Activated T-helper 17 cell treated with anti-CD3 and anti-CD28 coated beads, Interleukin-2, amount 50 U/mL, for 72 hours (primary cell): ENCODE measurements at regions not wholly inside any gene's neighbourhood (a gene's known extent, or its start where the extent isn't known, plus 50 kb on each side); places are given as distances from the start of the nearest gene placed in this dataset.
"Not testable (repeated sequence)": the region's sequence is repeated elsewhere in the genome, so short reads cannot be mapped to it uniquely, and the experiment has no call there.

ENCODE experiments used
- ATAC-seq: fragments of 150-1000 bp; cut with Tn5 transposase; replicated peaks from 2 replicates; pipeline ENCODE4 v1.10.0; 2021; ENCODE audit warnings: mild to moderate bottlenecking, moderate library complexity
- H3K27ac Mint-ChIP-seq: one replicate; pipeline ENCODE4 v1.8.0; 2022; ENCODE audit warnings: mixed read lengths
- H3K27me3 Mint-ChIP-seq: one replicate; pipeline ENCODE4 v1.8.0; 2022; ENCODE audit warnings: mixed read lengths
- H3K36me3 Mint-ChIP-seq: one replicate; pipeline ENCODE4 v1.8.0; 2022; ENCODE audit warnings: low read depth, mild to moderate bottlenecking, mixed read lengths
- H3K4me1 Mint-ChIP-seq: one replicate; pipeline ENCODE4 v1.8.0; 2022; ENCODE audit warnings: mixed read lengths
- H3K4me3 Mint-ChIP-seq: one replicate; pipeline ENCODE4 v1.8.0; 2022; ENCODE audit warnings: mild to moderate bottlenecking, mixed read lengths
- H3K9me3 Mint-ChIP-seq: one replicate; pipeline ENCODE4 v1.8.0; 2022; ENCODE audit warnings: mixed read lengths

DNA sequence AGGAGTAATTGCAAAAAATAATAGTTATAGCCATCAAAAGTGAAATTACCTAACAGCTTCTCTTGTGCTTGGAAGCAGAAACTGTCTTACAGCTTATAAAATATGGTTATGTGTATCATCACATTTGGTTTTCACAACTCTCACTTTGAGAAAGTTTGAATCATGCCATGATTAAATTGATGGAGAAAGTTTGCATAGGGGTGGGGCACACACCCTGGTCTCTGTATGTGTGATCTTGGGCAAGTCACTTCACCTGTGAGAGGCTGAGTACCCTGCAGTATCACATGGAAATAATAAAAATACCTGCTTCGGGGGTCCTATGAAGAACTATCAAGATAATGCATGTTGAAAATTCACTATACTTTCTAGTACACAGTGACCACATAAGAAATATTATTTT is 471.4 kb downstream of the RAP2B start:
- Mint-ChIP-seq H3K9me3 (peaks cover 5% of the 10 kb centered on the region), H3K4me1 (peaks cover 14% of the 10 kb centered on the region), H3K27me3 (no peaks in the 10 kb centered on the region), H3K36me3 (no peaks in the 10 kb centered on the region), H3K4me3 (no peak overlapping the region), H3K27ac (no peak overlapping the region)
- peak; percentile 63 for ATAC-seq

DNA sequence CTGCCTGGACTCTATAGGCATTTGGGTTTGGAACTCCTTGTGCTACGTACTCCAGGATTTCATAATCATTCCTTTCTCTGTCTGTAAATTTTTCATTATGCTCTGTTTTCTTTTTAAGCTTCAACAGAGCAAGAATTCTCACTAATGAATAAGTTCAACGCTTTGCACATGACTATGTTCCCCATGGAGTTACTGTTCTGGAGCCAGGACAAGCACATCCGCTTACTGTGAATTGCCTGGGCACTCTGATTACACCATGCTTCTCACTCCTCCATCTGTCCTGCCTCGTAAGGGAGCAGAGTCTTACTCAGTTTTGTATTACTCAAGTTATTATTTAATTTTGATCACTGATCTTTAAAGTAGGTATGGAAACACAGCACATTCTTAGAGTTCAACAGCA is 472.7 kb downstream of the RAP2B start:
- Mint-ChIP-seq H3K4me3 (no peak overlapping the region), H3K27me3 (no peaks in the 10 kb centered on the region), H3K9me3 (peaks cover 5% of the 10 kb centered on the region), H3K27ac (no peak overlapping the region), H3K4me1 (peaks cover 8% of the 10 kb centered on the region), H3K36me3 (no peaks in the 10 kb centered on the region)
- ATAC-seq = no peak

DNA sequence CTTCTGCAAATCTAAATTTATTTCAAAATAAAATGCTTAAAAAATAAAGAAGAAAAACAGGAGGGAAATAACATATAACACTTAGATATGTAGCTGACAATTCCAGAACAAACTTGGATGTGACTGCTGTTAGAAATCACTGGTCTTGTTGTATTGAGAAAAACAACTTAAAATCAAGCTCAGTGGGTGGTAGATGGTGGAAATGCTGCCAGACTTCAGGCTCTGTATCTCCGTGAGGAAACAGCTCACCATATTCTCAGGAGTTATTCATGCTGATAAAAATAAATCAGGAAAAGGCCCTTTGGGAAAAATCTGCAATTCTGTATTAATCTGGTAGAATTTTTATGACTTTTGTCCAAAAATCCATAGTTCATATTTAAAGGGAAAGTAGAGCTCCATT is 477.6 kb downstream of the RAP2B start:
- Mint-ChIP-seq H3K27ac (no peak overlapping the region), H3K4me1 (peaks cover 31% of the 10 kb centered on the region), H3K27me3 (no peaks in the 10 kb centered on the region), H3K36me3 (no peaks in the 10 kb centered on the region), H3K9me3 (peaks cover 7% of the 10 kb centered on the region), H3K4me3 (no peak overlapping the region)
- no peak for ATAC-seq

DNA sequence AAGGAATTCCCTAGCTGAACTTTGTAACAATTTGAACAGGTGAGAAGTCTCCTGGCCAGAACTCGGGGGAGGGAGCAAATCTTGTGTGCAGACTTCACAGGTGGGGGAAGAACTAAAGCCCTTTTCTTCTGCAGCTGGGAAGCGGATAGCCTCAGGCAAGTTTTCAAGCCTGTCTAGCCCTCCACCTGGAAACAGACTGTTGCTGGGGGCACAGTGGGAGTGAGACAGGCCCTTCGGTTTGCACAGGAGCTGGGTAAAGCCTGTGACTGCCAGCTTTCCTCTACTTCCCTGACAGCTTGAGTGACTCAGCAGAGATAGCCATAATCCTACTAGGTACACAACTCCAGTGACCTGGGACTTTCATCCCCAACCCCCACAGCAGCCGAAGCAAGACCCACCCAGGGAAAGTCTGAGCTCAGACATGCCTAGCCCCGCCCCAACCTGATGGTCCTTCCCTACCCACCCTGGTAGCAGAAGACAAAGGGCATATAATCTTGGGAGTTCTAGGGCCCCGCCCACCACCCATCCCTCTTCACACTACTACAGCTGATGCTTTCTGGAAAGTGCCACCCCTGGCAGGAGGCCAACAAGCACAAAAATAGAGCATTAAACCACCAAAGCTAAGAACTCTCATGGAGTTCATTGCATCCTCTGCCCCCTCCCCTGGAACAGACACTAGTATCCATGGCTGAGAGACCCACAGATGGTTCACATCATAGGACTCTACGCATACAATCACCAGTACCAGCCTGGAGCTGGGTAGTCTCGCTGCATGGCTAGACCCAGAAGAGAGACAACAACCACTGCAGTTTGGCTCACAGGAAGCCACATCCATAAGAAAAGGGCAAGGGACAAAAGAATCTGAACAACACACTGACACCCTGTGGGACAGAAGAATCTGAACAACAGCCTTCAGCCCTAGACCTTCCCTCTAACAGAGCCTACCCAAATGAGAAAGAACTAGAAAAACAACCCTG is 479.0 kb downstream of the RAP2B start:
- H3K4me3 Mint-ChIP-seq = no peak overlapping the region
- no peaks in the 10 kb centered on the region for H3K36me3 Mint-ChIP-seq
- H3K9me3 Mint-ChIP-seq = peaks cover 10% of the 10 kb centered on the region
- no peak for ATAC-seq
- H3K4me1 Mint-ChIP-seq = peaks cover 31% of the 10 kb centered on the region
- H3K27me3 Mint-ChIP-seq = no peaks in the 10 kb centered on the region
- H3K27ac Mint-ChIP-seq = no peak overlapping the region

DNA sequence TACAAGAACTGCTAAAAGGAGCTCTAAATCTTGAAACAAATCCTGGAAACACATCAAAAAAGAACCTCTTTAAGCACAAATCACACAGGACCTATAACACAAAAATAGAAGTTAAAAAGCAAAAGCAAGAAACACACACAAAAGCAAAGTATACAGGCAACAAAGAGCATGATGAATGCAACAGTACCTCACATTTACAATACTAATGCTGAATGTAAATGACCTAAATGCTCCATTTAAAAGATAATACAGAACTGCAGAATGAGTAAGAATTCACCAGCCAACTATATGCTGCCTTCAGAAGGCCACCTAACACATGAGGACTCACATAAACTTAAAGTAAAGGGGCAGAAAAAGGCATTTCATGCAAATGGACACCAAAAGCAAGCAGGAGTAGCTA is 478.6 kb upstream of the ARHGEF26 start:
- H3K27me3 Mint-ChIP-seq, ATAC-seq, H3K27ac Mint-ChIP-seq, H3K36me3 Mint-ChIP-seq: not testable (repeated sequence)
- Mint-ChIP-seq H3K4me1 (peaks cover 31% of the 10 kb centered on the region), H3K4me3 (peak overlapping the region; percentile 8), H3K9me3 (peaks cover 10% of the 10 kb centered on the region)

GRCh38 chr3:153643471-153643870 is 477.7 kb upstream of the ARHGEF26 start:
- not testable (repeated sequence) for H3K36me3 Mint-ChIP-seq, ATAC-seq, H3K27me3 Mint-ChIP-seq
- H3K9me3 Mint-ChIP-seq = peaks cover 10% of the 10 kb centered on the region
- peaks cover 31% of the 10 kb centered on the region for H3K4me1 Mint-ChIP-seq
- H3K27ac Mint-ChIP-seq = peak overlapping the region; percentile 37
- peak overlapping the region; percentile 8 for H3K4me3 Mint-ChIP-seq

GRCh38 chr3:153649286-153649839 is 471.8 kb upstream of the ARHGEF26 start:
- no peak for ATAC-seq
- H3K27me3 Mint-ChIP-seq = no peaks in the 10 kb centered on the region
- H3K36me3 Mint-ChIP-seq = no peaks in the 10 kb centered on the region
- H3K4me1 Mint-ChIP-seq = no peaks in the 10 kb centered on the region
- H3K27ac Mint-ChIP-seq = no peak overlapping the region
- peaks cover 5% of the 10 kb centered on the region for H3K9me3 Mint-ChIP-seq
- no peak overlapping the region for H3K4me3 Mint-ChIP-seq

DNA sequence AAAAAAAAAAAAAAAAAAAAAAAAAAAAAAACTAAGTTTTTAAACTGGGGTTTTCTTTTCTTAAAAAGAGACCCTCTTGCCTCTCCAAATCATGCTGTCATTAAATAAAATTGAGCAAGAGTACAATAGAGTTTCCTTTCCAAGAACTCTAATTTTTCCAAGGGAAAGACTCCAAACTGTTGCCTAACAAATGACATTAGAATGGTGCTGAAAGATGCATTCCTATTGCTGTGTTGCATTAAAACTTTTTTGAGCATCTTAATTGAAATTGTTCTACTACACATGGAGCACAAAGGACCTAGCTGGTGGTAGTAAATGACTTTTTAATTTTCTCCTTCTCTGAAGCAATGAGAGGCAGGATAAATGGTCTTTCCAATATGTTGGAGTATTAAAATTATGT is 469.1 kb upstream of the ARHGEF26 start:
- Mint-ChIP-seq H3K27ac (no peak overlapping the region), H3K27me3 (no peaks in the 10 kb centered on the region), H3K9me3 (peaks cover 5% of the 10 kb centered on the region), H3K36me3 (no peaks in the 10 kb centered on the region), H3K4me3 (no peak overlapping the region), H3K4me1 (no peaks in the 10 kb centered on the region)
- ATAC-seq = no peak

GRCh38 chr3:153657046-153657445 is 464.1 kb upstream of the ARHGEF26 start:
- no peak overlapping the region for H3K27ac Mint-ChIP-seq
- no peaks in the 10 kb centered on the region for H3K36me3 Mint-ChIP-seq
- H3K4me3 Mint-ChIP-seq = no peak overlapping the region
- no peaks in the 10 kb centered on the region for H3K27me3 Mint-ChIP-seq
- no peaks in the 10 kb centered on the region for H3K4me1 Mint-ChIP-seq
- H3K9me3 Mint-ChIP-seq = peaks cover 5% of the 10 kb centered on the region
- ATAC-seq = no peak

DNA sequence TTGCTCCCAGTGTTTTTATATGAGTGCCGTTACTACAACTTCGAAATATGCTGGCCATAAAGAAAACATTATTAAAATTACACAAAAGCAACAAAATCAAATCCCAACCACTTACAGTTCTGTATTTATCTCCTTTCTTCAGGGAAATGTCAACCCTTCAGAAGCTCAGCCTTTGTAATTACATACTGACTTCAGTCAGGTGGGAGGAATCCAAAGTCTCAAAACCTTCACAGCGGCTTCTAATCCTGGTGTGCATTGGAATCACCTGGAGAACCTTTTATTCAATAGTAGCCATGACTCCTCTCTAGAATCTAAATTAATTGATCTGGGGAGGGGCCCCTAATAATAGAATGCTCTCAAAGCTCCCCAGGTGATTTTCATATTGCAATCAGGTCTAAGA is 463.7 kb upstream of the ARHGEF26 start:
- Mint-ChIP-seq H3K27me3 (no peaks in the 10 kb centered on the region), H3K36me3 (no peaks in the 10 kb centered on the region), H3K9me3 (peaks cover 5% of the 10 kb centered on the region), H3K4me3 (no peak overlapping the region), H3K27ac (no peak overlapping the region), H3K4me1 (no peaks in the 10 kb centered on the region)
- no peak for ATAC-seq

GRCh38 chr3:153658136-153658535 is 463.1 kb upstream of the ARHGEF26 start:
- Mint-ChIP-seq H3K36me3 (no peaks in the 10 kb centered on the region), H3K27me3 (no peaks in the 10 kb centered on the region), H3K4me3 (no peak overlapping the region), H3K9me3 (peaks cover 5% of the 10 kb centered on the region), H3K27ac (no peak overlapping the region), H3K4me1 (no peaks in the 10 kb centered on the region)
- ATAC-seq = no peak

- H3K4me1 Mint-ChIP-seq = no peaks in the 10 kb centered on the region
- ATAC-seq = no peak
- no peak overlapping the region for H3K4me3 Mint-ChIP-seq
- H3K36me3 Mint-ChIP-seq = no peaks in the 10 kb centered on the region
- no peak overlapping the region for H3K27ac Mint-ChIP-seq
- H3K9me3 Mint-ChIP-seq = no peaks in the 10 kb centered on the region
- H3K27me3 Mint-ChIP-seq = peaks cover 3% of the 10 kb centered on the region
Observed at GRCh38 chr3:153666991-153667740, 454.0 kb upstream of the ARHGEF26 start.

GRCh38 chr3:153669527-153669926 is 451.7 kb upstream of the ARHGEF26 start:
- ATAC-seq = no peak
- no peaks in the 10 kb centered on the region for H3K9me3 Mint-ChIP-seq
- peaks cover 9% of the 10 kb centered on the region for H3K4me1 Mint-ChIP-seq
- H3K27ac Mint-ChIP-seq = no peak overlapping the region
- H3K27me3 Mint-ChIP-seq = peaks cover 3% of the 10 kb centered on the region
- H3K36me3 Mint-ChIP-seq = no peaks in the 10 kb centered on the region
- no peak overlapping the region for H3K4me3 Mint-ChIP-seq

DNA sequence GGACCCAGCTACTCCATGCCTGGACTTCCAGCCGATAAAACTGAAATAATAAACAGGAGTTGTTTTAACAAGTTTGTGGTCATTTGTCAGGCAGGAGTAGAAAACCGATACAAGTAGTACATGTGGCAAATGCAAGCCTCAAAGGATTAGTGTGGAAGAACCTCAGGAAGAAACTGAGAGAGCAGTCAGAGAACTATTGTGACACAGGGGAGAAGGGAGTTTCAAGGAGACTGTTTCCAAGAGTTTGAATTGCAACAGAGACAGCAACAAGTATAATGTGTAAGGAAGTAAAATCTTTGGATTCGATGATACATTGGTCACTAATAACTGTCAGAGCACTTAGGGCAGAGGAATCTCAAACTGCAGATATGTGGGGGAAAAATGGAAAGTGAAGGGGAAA is 450.6 kb upstream of the ARHGEF26 start:
- Mint-ChIP-seq H3K4me1 (peaks cover 9% of the 10 kb centered on the region), H3K27me3 (peaks cover 3% of the 10 kb centered on the region), H3K4me3 (no peak overlapping the region), H3K9me3 (no peaks in the 10 kb centered on the region), H3K36me3 (no peaks in the 10 kb centered on the region), H3K27ac (no peak overlapping the region)
- ATAC-seq = no peak

- ATAC-seq = peak; percentile 97
- peaks cover 9% of the 10 kb centered on the region for H3K4me1 Mint-ChIP-seq
- H3K27ac Mint-ChIP-seq = no peak overlapping the region
- H3K9me3 Mint-ChIP-seq = no peaks in the 10 kb centered on the region
- no peaks in the 10 kb centered on the region for H3K36me3 Mint-ChIP-seq
- no peaks in the 10 kb centered on the region for H3K27me3 Mint-ChIP-seq
- H3K4me3 Mint-ChIP-seq = no peak overlapping the region
Observed at GRCh38 chr3:153673853-153674252, 447.3 kb upstream of the ARHGEF26 start.
